HG02678 (cell line): ENCODE measurements at regions not wholly inside any gene's neighbourhood (a gene's known extent, or its start where the extent isn't known, plus 50 kb on each side); places are given as distances from the start of the nearest gene placed in this dataset.

ENCODE experiments used
- ATAC-seq: cut with Tn5 transposase; IDR thresholded peaks from one replicate; pipeline ENCODE4 v1.9.1; 2021; ENCODE audit warnings: mild to moderate bottlenecking, moderate library complexity; ENCODE audit not compliant: unreplicated experiment

GRCh38 chr15:37572401-37572800 is 362.0 kb upstream of the TMCO5A start:
- ATAC-seq: no peak

- ATAC-seq: no peak
These were observed 359.5 kb upstream of the TMCO5A start for GRCh38 chr15:37574985-37575384.

- no peak for ATAC-seq
These were observed 357.5 kb upstream of the TMCO5A start for GRCh38 chr15:37576952-37577351.

GRCh38 chr15:37581866-37582532 is 352.4 kb upstream of the TMCO5A start:
- ATAC-seq: no peak

GRCh38 chr15:37582852-37583251 is 351.6 kb upstream of the TMCO5A start:
- no peak for ATAC-seq

- ATAC-seq: no peak
These were observed 348.3 kb upstream of the TMCO5A start for GRCh38 chr15:37586011-37586583.

- ATAC-seq: no peak
These were observed 347.5 kb upstream of the TMCO5A start for GRCh38 chr15:37586976-37587375.

GRCh38 chr15:37594417-37594816 is 340.0 kb upstream of the TMCO5A start:
- no peak for ATAC-seq

GRCh38 chr15:37595426-37595970 is 338.9 kb upstream of the TMCO5A start:
- ATAC-seq: no peak

GRCh38 chr15:37599156-37599555 is 335.3 kb upstream of the TMCO5A start:
- ATAC-seq: no peak

GRCh38 chr15:37616215-37616614 is 318.2 kb upstream of the TMCO5A start:
- ATAC-seq: no peak

- ATAC-seq: no peak
These were observed 316.1 kb upstream of the TMCO5A start for GRCh38 chr15:37618353-37618752.

- ATAC-seq: no peak
These were observed 314.9 kb upstream of the TMCO5A start for GRCh38 chr15:37619358-37620042.

GRCh38 chr15:37625576-37625975 is 308.9 kb upstream of the TMCO5A start:
- no peak for ATAC-seq

GRCh38 chr15:37628507-37628906 is 305.9 kb upstream of the TMCO5A start:
- ATAC-seq: no peak

GRCh38 chr15:37636736-37637135 is 297.7 kb upstream of the TMCO5A start:
- no peak for ATAC-seq

- no peak for ATAC-seq
These were observed 296.3 kb upstream of the TMCO5A start for GRCh38 chr15:37638116-37638515.

- no peak for ATAC-seq
These were observed 295.7 kb upstream of the TMCO5A start for GRCh38 chr15:37638691-37639090.

- no peak for ATAC-seq
These were observed 281.6 kb upstream of the TMCO5A start for GRCh38 chr15:37652646-37653417.

- no peak for ATAC-seq
These were observed 256.3 kb upstream of the TMCO5A start for GRCh38 chr15:37678124-37678523.

- ATAC-seq: no peak
These were observed 254.8 kb upstream of the TMCO5A start for GRCh38 chr15:37679627-37680026.
